ENCODE measurements at regions not wholly inside any gene's neighbourhood (a gene's known extent, or its start where the extent isn't known, plus 50 kb on each side); places are given as distances from the start of the nearest gene placed in this dataset.

GRCh38 chr6:84500726-84501125 is 263.7 kb downstream of the TBX18 start:
- no peak overlapping the region for H3K9ac ChIP-seq (replicated peaks; ENCODE audit: extremely low read depth, insufficient read depth, low read length)
- ChIA-PET POLR2A (no interaction called here), CTCF (interaction anchor here (1.5 kb wide), 1 partner anchor 11 kb away, joined by 5 read pairs; no protein-coding TSS in a partner anchor)
- TF ChIP-seq FOS (IDR thresholded peaks at IDR 0.05; ENCODE audit: borderline replicate concordance, insufficient read depth, low read length): no peak
- TF ChIP-seq MAX (IDR thresholded peaks at IDR 0.05; ENCODE audit: insufficient read depth, insufficient read length): no peak
- no peak for TF ChIP-seq GATA2 (IDR thresholded peaks at IDR 0.05; ENCODE audit: insufficient read depth, insufficient read length, low read depth, low read length)
- TF ChIP-seq EZH2 (IDR thresholded peaks at IDR 0.05; ENCODE audit: borderline replicate concordance, low read depth, low read length, severe bottlenecking): no peak
- TF ChIP-seq POLR2A (IDR thresholded peaks at IDR 0.05; ENCODE audit: low read depth, low read length): no peak
- no peak for TF ChIP-seq CTCF (IDR thresholded peaks at IDR 0.05; ENCODE audit: extremely low read depth in 1 of 2, insufficient read depth in 1 of 2, low read depth in 1 of 2, low read length in 2 of 2)
- no peak for TF ChIP-seq MYC (IDR thresholded peaks at IDR 0.05; ENCODE audit: low read depth, low read length)
- no peak for TF ChIP-seq JUN (IDR thresholded peaks at IDR 0.05; ENCODE audit: borderline replicate concordance, insufficient read depth, insufficient read length, low read depth)
- TF ChIP-seq POLR2AphosphoS5 (IDR thresholded peaks at IDR 0.05; ENCODE audit: insufficient read depth, low read depth, low read length): no peak
- FAIRE-seq (no peak), DNase-seq (ENCODE audit: low read depth, low spot score) (no peak)
- no peak overlapping the region for H2AFZ ChIP-seq (ENCODE audit: low read depth, low read length)
- dilution Hi-C loops (cut with MboI; ENCODE audit: extremely low pct_ligation_motif_present, low sequenced_read_pairs) (no loop called here), intact Hi-C loops (cut with micrococcal nuclease) (no loop called here)
- H3K4me1 ChIP-seq (ENCODE audit: control insufficient read depth, extremely low read depth, insufficient read depth, low read length): no peaks in the 10 kb centered on the region
- H4K20me1 ChIP-seq (replicated peaks; ENCODE audit: control insufficient read depth, extremely low read depth, insufficient read depth, low read length): no peaks in the 10 kb centered on the region
- H3K27ac ChIP-seq (ENCODE audit: insufficient read depth, low read depth, low read length): no peak overlapping the region
- H3K27me3 ChIP-seq (ENCODE audit: control insufficient read depth in 2 of 2, insufficient read depth in 2 of 2, low read length in 2 of 2): no peaks in the 10 kb centered on the region
- H3K36me3 ChIP-seq (ENCODE audit: control insufficient read depth in 2 of 2, extremely low read depth in 1 of 2, insufficient read depth in 2 of 2, low read length in 2 of 2): no peaks in the 10 kb centered on the region
- no TSS peak for BruUV-seq (replicated peaks)
- H3K79me2 ChIP-seq (ENCODE audit: control insufficient read depth, insufficient read depth, low read length): no peaks in the 10 kb centered on the region
- no peak overlapping the region for H3K4me2 ChIP-seq (ENCODE audit: insufficient read depth, low read length)
- no peaks in the 10 kb centered on the region for H3K9me3 ChIP-seq (replicated peaks; ENCODE audit: control insufficient read depth, insufficient read depth, low read length)
- no peaks in the 10 kb centered on the region for H3K9me1 ChIP-seq (replicated peaks; ENCODE audit: control insufficient read depth, extremely low read depth, insufficient read depth, low read length)
- H3K4me3 ChIP-seq (replicated peaks in 1 of 3; ENCODE audit: insufficient read depth in 1 of 3, low read depth in 1 of 3, low read length in 3 of 3): no peak overlapping the region
